ENCODE measurements at regions not wholly inside any gene's neighbourhood (a gene's known extent, or its start where the extent isn't known, plus 50 kb on each side); places are given as distances from the start of the nearest gene placed in this dataset.

DNA sequence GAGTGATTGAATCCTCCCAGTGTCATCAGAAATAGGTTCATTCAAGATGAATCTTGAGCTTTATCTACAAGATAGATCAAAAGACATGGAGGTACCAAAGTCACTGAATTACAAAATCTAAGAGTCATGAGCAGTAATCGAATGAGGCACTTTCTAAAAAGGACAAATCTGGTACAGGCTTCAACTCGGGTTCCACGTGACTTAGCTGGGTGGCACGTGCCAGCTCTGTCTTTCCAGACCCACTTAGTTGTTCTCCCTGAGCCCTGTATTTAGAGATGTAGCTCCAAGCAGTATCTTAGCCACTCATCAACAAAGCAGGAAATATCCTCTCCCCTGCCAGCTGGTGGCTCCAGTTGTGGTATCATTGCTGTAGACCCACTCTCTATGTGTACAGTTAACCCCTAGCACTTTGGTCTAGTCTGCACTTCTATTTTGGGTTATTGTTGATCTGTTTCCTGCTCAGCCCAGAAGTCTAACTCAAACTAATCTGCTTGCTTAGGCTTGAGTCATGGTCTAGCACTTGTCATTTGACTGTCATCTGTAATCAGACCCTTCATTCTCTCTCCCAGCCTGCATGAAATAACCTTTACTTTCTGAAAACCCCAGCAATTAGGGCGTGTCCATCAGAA lies 528.7 kb downstream of the ETS1 start:
- no peak for DNase-seq

GRCh38 chr11:128057786-128058395 lies 529.5 kb downstream of the ETS1 start:
- DNase-seq, result no peak

GRCh38 chr11:128055576-128056217 lies 531.7 kb downstream of the ETS1 start:
- no peak for DNase-seq

DNA sequence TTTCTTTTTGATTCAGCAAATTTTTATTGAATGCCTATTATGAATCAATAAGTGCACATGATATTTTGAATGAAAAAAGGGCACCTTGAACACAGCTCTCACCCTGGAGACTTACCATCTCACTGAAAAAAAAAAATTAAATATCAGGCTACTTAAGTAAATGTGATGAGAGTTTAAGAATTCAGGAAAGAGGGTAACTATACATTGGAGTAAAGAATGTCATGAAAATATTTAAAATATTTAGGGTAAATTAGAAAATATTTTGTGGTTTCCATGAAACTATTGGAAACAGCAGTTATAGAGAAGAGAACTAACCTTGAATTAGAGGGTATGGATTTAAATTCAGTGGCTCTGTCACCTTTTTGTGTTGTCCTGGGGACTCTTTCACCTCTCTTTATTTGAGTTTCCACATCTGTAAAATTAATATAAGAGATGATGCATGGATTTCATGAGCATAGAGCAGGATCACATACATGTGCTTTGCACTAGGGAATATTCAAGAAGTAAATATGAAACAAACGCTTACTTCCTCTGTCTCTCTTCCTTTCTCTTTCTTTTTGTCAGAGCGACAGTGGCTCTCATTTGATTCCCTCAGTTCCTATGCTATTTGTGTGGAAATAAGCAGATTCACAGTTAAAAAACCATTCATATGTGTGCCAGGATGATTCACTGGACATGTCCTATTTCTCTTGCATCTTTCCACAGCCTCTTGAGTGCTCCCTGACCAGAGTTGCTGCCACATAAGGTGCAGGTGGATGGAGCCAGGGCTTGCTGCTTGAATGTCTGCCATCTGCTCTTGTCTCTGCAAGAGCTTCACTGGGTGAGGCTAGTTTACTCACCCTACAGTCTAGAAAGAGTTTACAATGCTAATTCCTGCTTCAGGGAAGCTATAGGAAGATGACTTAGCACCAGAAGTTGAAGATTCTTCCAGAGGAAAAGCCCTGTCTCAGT lies 533.1 kb downstream of the ETS1 start:
- DNase-seq, result no peak

- DNase-seq, result no peak
These were observed 534.3 kb downstream of the ETS1 start for GRCh38 chr11:128052912-128053641.

GRCh38 chr11:128048121-128048520 lies 539.2 kb downstream of the ETS1 start:
- DNase-seq, result no peak

DNA sequence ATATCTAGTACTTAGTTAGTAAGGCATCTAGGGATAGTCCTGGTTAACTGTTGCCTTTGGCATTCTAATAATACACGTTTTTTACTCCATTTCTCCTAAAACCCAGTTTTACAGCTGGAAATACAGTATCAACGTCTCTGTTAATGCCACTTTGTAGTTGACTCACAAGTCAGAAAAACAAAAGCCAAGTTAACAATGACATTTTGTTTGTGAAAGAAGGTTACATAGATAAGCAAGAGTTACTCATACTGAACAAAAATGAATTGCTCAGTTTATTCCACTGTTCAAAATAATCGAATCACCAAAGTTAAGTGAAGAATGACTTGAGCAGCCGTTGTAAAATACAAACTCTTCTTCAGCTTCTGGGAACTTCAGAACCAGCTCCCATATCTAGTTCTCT lies 540.3 kb downstream of the ETS1 start:
- no peak for DNase-seq

DNA sequence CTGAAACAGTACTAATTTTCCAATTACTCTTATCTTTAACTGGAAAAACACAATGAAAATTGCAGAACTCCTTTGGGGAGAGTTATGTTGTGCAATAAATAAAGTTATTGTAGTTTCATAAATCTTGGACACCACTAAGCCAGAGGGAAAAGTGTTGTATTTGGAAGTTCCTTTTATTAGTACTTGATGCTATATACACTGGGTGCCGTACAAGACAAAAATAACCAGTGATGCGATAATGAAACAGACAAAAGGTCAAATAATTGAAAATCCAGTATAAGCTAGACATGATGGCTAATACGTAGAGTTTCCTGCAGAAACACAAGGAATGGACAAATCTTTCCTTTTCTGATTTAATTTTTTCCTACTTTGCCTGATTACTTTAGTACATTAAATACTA lies 541.1 kb downstream of the ETS1 start:
- no peak for DNase-seq

DNA sequence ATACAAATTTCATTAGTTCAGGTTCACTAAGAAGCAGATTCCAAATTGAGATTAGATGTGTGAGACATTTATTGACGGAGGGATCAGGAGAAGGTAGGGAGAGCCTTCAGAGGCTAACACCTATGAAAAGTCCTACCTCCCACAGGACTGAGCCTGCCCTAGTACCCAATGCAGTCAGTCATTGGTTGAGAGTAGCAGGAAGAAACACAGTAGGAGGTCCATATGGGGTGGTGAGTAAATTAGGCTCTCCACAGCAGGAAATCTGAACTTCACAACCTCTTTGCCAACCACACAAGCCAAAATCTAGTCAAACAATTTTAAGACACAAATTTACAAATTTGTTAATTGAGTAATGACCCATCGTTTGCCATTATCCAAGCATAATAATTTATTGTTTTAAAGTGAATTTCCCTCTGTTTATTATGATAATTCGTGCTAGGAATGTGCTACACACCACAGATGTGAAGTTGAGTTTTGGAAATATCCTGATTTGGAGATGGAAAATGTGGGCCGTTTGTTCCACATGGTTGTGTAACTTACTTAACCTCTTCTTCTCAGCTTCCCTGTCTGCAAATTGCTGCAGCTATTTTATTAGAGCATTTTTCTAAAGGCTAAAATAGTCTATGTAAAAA lies 542.1 kb downstream of the ETS1 start:
- DNase-seq, result no peak

- no peak for DNase-seq
These were observed 545.0 kb downstream of the ETS1 start for GRCh38 chr11:128042290-128042751.

GRCh38 chr11:128040603-128041002 lies 546.8 kb downstream of the ETS1 start:
- DNase-seq, result no peak

DNA sequence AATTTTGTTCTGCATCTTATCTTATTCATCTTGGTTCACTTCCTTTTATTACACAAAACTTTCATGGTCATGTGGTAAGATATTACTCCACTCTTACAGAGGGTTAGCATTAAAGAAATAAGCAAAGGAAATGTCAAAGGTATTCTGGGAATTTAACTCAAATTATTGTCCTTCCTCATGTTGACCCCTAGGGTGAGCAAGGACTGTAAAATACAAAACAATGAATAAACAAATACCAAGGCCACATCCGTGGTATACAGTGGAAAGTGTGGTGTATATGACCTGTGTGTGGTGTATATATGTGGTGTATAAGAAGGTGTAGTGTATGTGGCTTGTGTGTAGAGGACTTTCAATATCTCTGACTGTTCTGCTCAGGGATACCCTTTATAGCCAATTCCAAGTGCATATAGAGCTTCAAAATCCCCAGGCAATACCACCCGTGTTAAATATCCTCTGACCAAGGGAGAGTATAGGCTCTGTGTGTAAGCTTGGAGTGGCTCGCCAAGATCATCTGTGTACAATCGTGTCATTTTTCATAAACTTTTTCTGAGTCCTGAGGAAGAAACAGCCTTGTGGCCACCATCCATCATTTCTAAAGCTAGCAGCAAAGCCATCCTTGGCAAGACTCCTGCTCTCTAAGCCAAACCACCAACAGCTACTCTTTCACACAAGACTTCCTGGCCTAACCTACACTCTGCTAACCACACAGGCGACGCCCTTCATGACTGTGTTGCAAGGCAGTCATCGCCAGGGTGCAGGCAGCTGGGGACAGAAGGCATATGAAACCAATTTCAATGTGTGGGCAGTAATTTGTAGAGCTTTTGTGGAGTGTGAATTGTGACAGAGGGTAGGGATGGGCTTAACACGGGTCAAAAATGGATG lies 548.0 kb downstream of the ETS1 start:
- DNase-seq, result no peak

- DNase-seq, result no peak
These were observed 550.7 kb downstream of the ETS1 start for GRCh38 chr11:128036556-128037093.

- DNase-seq, result no peak
These were observed 551.4 kb downstream of the ETS1 start for GRCh38 chr11:128036006-128036405.

GRCh38 chr11:128031538-128032134 lies 555.7 kb downstream of the ETS1 start:
- DNase-seq, result peak; percentile 50

DNA sequence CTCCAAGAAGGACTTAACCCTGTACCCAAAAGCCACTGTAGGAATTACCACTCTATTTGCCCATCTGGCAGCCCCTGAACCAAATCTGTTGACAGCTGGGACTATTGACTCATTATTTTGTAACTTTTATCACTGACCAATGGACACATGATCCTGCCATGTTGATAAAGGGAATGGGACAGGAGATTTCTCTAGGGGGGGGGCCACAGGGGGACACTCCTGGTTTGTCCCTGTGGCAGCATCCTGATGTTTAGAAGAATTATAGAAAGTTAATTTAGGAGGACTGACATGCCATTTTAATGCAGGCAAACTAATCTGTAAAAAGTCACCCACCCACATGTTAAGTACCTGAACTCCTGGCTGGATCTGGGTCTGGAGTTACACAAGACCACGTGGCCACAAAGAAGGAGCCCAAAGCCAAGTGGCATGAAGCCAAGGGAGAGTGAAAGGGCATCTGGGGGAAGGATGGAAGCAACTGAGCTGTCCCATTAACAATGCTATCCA lies 558.1 kb downstream of the ETS1 start:
- DNase-seq, result no peak

DNA sequence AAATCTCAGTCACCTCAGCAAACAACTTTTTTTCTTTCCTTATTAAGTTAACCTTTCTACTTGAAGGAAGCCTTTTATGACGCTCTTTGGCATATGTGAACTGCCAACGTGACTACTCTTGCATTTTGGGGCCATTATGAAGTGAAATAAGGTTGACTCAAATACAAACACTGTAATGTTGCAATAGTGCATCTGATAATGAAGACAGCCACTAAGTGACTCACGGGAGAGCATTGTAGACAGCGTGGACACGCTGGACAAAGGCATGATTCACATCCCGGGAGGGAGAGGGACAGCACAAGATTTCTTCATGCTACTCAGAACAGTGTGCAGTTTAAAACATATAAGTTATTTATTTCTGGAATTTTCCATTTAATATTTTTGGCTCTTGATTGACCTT lies 560.8 kb downstream of the ETS1 start:
- DNase-seq, result no peak

DNA sequence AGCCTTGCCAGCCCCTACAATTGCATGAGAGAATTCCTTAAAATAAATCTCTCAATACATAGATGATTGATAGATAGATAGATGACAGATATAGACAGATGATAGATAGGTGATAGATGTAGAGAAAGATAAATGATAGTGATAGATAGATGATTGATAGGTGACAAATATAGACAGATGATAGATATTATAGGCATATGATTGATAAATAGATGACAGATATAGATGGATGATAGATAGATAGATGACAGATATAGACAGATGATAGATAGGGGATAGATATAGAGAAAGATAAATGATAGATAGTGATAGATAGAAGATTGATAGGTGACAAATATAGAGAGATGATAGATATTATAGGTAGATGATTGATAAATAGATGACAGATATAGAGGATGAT lies 564.6 kb downstream of the ETS1 start:
- no peak for DNase-seq

DNA sequence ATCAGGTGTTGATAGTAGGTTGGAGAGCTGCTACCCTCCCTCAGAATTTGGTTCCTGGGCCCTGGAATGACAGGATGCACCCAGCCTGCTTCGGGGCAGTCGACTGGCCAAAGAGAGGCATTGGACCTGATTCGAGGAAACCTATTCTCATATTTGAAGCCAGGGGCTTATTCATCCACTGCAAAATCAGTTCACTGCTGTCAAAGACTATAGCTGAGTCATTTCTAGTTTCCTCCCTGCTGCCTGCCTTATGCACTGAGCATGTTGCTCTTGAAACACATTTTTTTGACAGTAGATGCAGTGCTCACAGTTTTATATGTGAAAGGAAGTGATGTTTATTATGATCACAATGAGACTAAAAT lies 565.4 kb downstream of the ETS1 start:
- no peak for DNase-seq

DNA sequence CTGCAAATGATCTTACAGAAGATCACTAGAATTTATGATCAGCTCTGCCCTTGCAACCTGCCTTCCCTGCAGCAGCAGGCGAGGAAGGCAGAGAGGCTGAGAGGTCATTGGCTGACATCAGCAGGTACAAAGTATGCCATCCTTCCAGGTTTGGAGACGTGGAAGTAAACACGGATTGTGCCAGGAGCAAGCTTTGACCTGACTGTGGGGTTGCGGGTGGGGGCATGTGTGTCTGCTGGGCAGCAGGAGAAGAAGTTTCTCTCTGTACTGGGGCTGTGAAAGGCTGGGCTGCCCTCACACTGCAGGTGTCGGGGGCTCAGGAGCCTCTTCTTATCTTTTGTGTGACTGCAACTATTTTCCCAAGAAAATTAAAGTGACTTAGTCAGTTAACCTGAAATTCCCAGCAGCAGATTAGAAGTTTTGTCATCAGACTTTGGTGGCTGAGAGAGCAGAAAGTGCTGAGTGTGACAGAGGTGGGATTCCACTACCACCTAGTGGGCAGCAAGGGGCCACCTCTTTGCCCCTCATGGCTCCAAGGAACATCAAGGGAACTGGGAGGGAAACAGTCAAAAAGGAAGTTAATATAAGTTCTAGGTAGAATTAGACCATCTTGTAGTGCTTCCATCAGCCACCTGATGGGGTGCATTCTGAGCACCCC lies 565.9 kb downstream of the ETS1 start:
- DNase-seq, result no peak
